MG63 (cell line): ENCODE measurements at regions not wholly inside any gene's neighbourhood (a gene's known extent, or its start where the extent isn't known, plus 50 kb on each side); places are given as distances from the start of the nearest gene placed in this dataset.

Source experiments
- DNase-seq: peaks from one replicate; pipeline ENCODE4 v3.0.0-alpha.2; 2020
- H3K27me3 ChIP-seq: fragments of 250-450 bp; sonication (Bioruptor Pico); 2 replicates; pipeline ENCODE4 v1.5.1; 2020; ENCODE audit warnings: mild to moderate bottlenecking, moderate library complexity
- H3K36me3 ChIP-seq: fragments of 250-450 bp; sonication (Bioruptor Pico); 2 replicates; pipeline ENCODE4 v1.5.1; 2020; ENCODE audit warnings: mild to moderate bottlenecking, moderate library complexity
- H3K4me3 ChIP-seq: fragments of 250-450 bp; sonication (Bioruptor Pico); 2 replicates; pipeline ENCODE4 v1.5.1; 2020; ENCODE audit warnings: mild to moderate bottlenecking, moderate library complexity
- H3K9me3 ChIP-seq: fragments of 250-450 bp; sonication (Bioruptor Pico); 2 replicates; pipeline ENCODE4 v1.5.1; 2020; ENCODE audit warnings: mild to moderate bottlenecking, moderate library complexity

GRCh38 chr21:35352793-35353192 is 303.7 kb upstream of the RUNX1 start:
- H3K4me3 ChIP-seq, result no peak overlapping the region
- no peaks in the 10 kb centered on the region for H3K9me3 ChIP-seq
- no peaks in the 10 kb centered on the region; the same call in 1 of the 2 replicates for H3K36me3 ChIP-seq
- no peak for DNase-seq
- H3K27me3 ChIP-seq, result no peaks in the 10 kb centered on the region

- H3K9me3 ChIP-seq, result no peaks in the 10 kb centered on the region
- H3K27me3 ChIP-seq, result no peaks in the 10 kb centered on the region
- no peak overlapping the region for H3K4me3 ChIP-seq
- no peak for DNase-seq
- no peaks in the 10 kb centered on the region; the same call in 1 of the 2 replicates for H3K36me3 ChIP-seq
Observed at GRCh38 chr21:35352066-35352770, 303.1 kb upstream of the RUNX1 start.

GRCh38 chr21:35351434-35351833 is 302.3 kb upstream of the RUNX1 start:
- Histone ChIP-seq H3K27me3 (no peaks in the 10 kb centered on the region), H3K4me3 (no peak overlapping the region), H3K36me3 (no peaks in the 10 kb centered on the region; the same call in 1 of the 2 replicates), H3K9me3 (no peaks in the 10 kb centered on the region)
- DNase-seq, result no peak

GRCh38 chr21:35350965-35351364 is 301.9 kb upstream of the RUNX1 start:
- Histone ChIP-seq H3K9me3 (no peaks in the 10 kb centered on the region; the same call in 1 of the 2 replicates), H3K36me3 (no peaks in the 10 kb centered on the region; the same call in 1 of the 2 replicates), H3K27me3 (no peaks in the 10 kb centered on the region), H3K4me3 (no peak overlapping the region)
- no peak for DNase-seq

GRCh38 chr21:35349376-35350080 is 300.4 kb upstream of the RUNX1 start:
- Histone ChIP-seq H3K27me3 (no peaks in the 10 kb centered on the region), H3K36me3 (no peaks in the 10 kb centered on the region; the same call in 1 of the 2 replicates), H3K9me3 (no peaks in the 10 kb centered on the region; the same call in 1 of the 2 replicates), H3K4me3 (no peak overlapping the region)
- DNase-seq, result peak; percentile 31

- Histone ChIP-seq H3K27me3 (no peaks in the 10 kb centered on the region), H3K4me3 (no peak overlapping the region), H3K36me3 (no peaks in the 10 kb centered on the region; the same call in 1 of the 2 replicates), H3K9me3 (no peaks in the 10 kb centered on the region; the same call in 1 of the 2 replicates)
- DNase-seq, result no peak
Observed at GRCh38 chr21:35348686-35349085, 299.6 kb upstream of the RUNX1 start.

GRCh38 chr21:35346697-35347096 is 297.6 kb upstream of the RUNX1 start:
- no peak overlapping the region for H3K4me3 ChIP-seq
- no peaks in the 10 kb centered on the region; the same call in 1 of the 2 replicates for H3K9me3 ChIP-seq
- no peaks in the 10 kb centered on the region; the same call in 1 of the 2 replicates for H3K36me3 ChIP-seq
- no peaks in the 10 kb centered on the region for H3K27me3 ChIP-seq
- DNase-seq, result no peak

- no peak for DNase-seq
- Histone ChIP-seq H3K36me3 (no peaks in the 10 kb centered on the region; the same call in 1 of the 2 replicates), H3K9me3 (no peaks in the 10 kb centered on the region; the same call in 1 of the 2 replicates), H3K4me3 (no peak overlapping the region), H3K27me3 (no peaks in the 10 kb centered on the region)
Observed at GRCh38 chr21:35345954-35346353, 296.9 kb upstream of the RUNX1 start.

- H3K4me3 ChIP-seq, result no peak overlapping the region
Observed at GRCh38 chr21:35344582-35344981, 295.5 kb upstream of the RUNX1 start.

GRCh38 chr21:35343046-35343819 is 294.1 kb upstream of the RUNX1 start:
- Histone ChIP-seq H3K9me3 (no peaks in the 10 kb centered on the region; the same call in 1 of the 2 replicates), H3K27me3 (no peaks in the 10 kb centered on the region), H3K36me3 (no peaks in the 10 kb centered on the region; the same call in 1 of the 2 replicates), H3K4me3 (no peak overlapping the region)
- no peak for DNase-seq

More at GRCh38 chr21:35344582-35344981, 295.5 kb upstream of the RUNX1 start:
- H3K9me3 ChIP-seq, result no peaks in the 10 kb centered on the region; the same call in 1 of the 2 replicates
- H3K36me3 ChIP-seq, result no peaks in the 10 kb centered on the region; the same call in 1 of the 2 replicates
- no peak for DNase-seq
- H3K27me3 ChIP-seq, result no peaks in the 10 kb centered on the region

- no peaks in the 10 kb centered on the region for H3K27me3 ChIP-seq
- H3K4me3 ChIP-seq, result no peak overlapping the region
- DNase-seq, result no peak
- no peaks in the 10 kb centered on the region for H3K36me3 ChIP-seq
- no peaks in the 10 kb centered on the region; the same call in 1 of the 2 replicates for H3K9me3 ChIP-seq
Observed at GRCh38 chr21:35342440-35342839, 293.3 kb upstream of the RUNX1 start.

GRCh38 chr21:35340273-35340672 is 291.2 kb upstream of the RUNX1 start:
- no peaks in the 10 kb centered on the region for H3K36me3 ChIP-seq
- H3K27me3 ChIP-seq, result no peaks in the 10 kb centered on the region
- no peak overlapping the region for H3K4me3 ChIP-seq
- no peaks in the 10 kb centered on the region for H3K9me3 ChIP-seq
- no peak for DNase-seq

GRCh38 chr21:35338881-35339632 is 290.0 kb upstream of the RUNX1 start:
- Histone ChIP-seq H3K36me3 (no peaks in the 10 kb centered on the region), H3K9me3 (no peaks in the 10 kb centered on the region), H3K27me3 (no peaks in the 10 kb centered on the region), H3K4me3 (no peak overlapping the region)
- DNase-seq, result no peak

GRCh38 chr21:35338281-35338680 is 289.2 kb upstream of the RUNX1 start:
- H3K9me3 ChIP-seq, result no peaks in the 10 kb centered on the region
- no peaks in the 10 kb centered on the region for H3K36me3 ChIP-seq
- H3K27me3 ChIP-seq, result no peaks in the 10 kb centered on the region
- H3K4me3 ChIP-seq, result no peak overlapping the region
- no peak for DNase-seq

GRCh38 chr21:35337573-35337972 is 288.5 kb upstream of the RUNX1 start:
- no peak for DNase-seq
- Histone ChIP-seq H3K36me3 (no peaks in the 10 kb centered on the region), H3K4me3 (no peak overlapping the region), H3K27me3 (no peaks in the 10 kb centered on the region), H3K9me3 (no peaks in the 10 kb centered on the region)

GRCh38 chr21:35336534-35336933 is 287.4 kb upstream of the RUNX1 start:
- DNase-seq, result peak; percentile 4
- Histone ChIP-seq H3K4me3 (no peak overlapping the region), H3K27me3 (no peaks in the 10 kb centered on the region), H3K9me3 (no peaks in the 10 kb centered on the region), H3K36me3 (no peaks in the 10 kb centered on the region)
